Esophagus squamous epithelium (tissue), 5 donors: ENCODE measurements at regions not wholly inside any gene's neighbourhood (a gene's known extent, or its start where the extent isn't known, plus 50 kb on each side); places are given as distances from the start of the nearest gene placed in this dataset.

Experiments
- DNase-seq: peaks from one replicate; lab custom pipeline; 2025; lab: John Stamatoyannopoulos, UW
- H3K27ac ChIP-seq, 4 donors: fragments of 200-600 bp; sonication (generic); one replicate each; pipeline ENCODE4 v1.5.1; 2016 to 2019; ENCODE audit warnings: mild to moderate bottlenecking in 1 of 4
- H3K27me3 ChIP-seq, 4 donors: fragments of 200-600 bp; sonication (generic); 1 replicate in 3 of 4; 2 replicates in 1 of 4; pipeline versions ENCODE4 v1.5.1 to v1.6.0; 2017 to 2021; ENCODE audit warnings: antibody characterized with exemption in 1 of 4
- H3K36me3 ChIP-seq, 3 donors: fragments of 200-600 bp; sonication (generic); one replicate each; pipeline ENCODE4 v1.5.1; 2016 to 2019
- H3K4me1 ChIP-seq, 3 donors: fragments of 200-600 bp; sonication (generic); one replicate each; pipeline ENCODE4 v1.5.1; 2017 to 2019
- H3K4me3 ChIP-seq, 4 donors: fragments of 200-600 bp; sonication (generic); 1 replicate in 3 of 4; 2 replicates in 1 of 4; pipeline ENCODE4 v1.5.1; 2016 to 2019; ENCODE audit warnings: mild to moderate bottlenecking in 2 of 4, moderate library complexity in 1 of 4
- H3K9me3 ChIP-seq, 3 donors: fragments of 200-600 bp; sonication (generic); one replicate each; pipeline ENCODE4 v1.5.1; 2016 to 2019
- CTCF ChIP-seq, 6 experiments: fragments of 450-650 bp in 4 of 6; fragments of 200-600 bp in 2 of 6; sonication (generic) in 2 of 6; IDR thresholded peaks; one replicate each; pipeline ENCODE4 v1.5.1; 2016 to 2019; ENCODE audit warnings: antibody characterized with exemption in 6 of 6, mild to moderate bottlenecking in 4 of 6, moderate library complexity in 4 of 6
- POLR2A ChIP-seq, 4 donors: fragments of 450-650 bp; IDR thresholded peaks; one replicate each; pipeline ENCODE4 v1.6.1; 2017; ENCODE audit warnings: antibody characterized with exemption in 4 of 4, mild to moderate bottlenecking in 4 of 4, moderate library complexity in 3 of 4
- WGBS, 2 donors: methylation state at CpG; one replicate each; pipeline ENCODE4 v1.1.5; 2018; 5-methylcytosine and 5-hydroxymethylcytosine counted together
- intact Hi-C: fragments of 100-400 bp; cut with DNase I; formaldehyde crosslinking; loops from one replicate; pipeline ENCODE4 v1.15.0; 2022
- donor health status: DM: yes; HTN: yes; CAD: no.

GRCh38 chr3:59460068-59460467 is 410.2 kb upstream of the CFAP20DC start:
- no peak for DNase-seq
- intact Hi-C loops = no loop called here
- Histone ChIP-seq H3K27ac (no peak overlapping the region), H3K4me3 (no peak overlapping the region), H3K27me3 (no peaks in the 10 kb centered on the region), H3K36me3 (no peaks in the 10 kb centered on the region), H3K9me3 (no peaks in the 10 kb centered on the region), H3K4me1 (no peaks in the 10 kb centered on the region)
- 86 to 87% methylated on average over 2 of the region's 2 CpGs for WGBS, 2 donors
- TF ChIP-seq CTCF (IDR thresholded peaks at IDR 0.05) = no peak
- no peak for TF ChIP-seq POLR2A (IDR thresholded peaks at IDR 0.05)

DNA sequence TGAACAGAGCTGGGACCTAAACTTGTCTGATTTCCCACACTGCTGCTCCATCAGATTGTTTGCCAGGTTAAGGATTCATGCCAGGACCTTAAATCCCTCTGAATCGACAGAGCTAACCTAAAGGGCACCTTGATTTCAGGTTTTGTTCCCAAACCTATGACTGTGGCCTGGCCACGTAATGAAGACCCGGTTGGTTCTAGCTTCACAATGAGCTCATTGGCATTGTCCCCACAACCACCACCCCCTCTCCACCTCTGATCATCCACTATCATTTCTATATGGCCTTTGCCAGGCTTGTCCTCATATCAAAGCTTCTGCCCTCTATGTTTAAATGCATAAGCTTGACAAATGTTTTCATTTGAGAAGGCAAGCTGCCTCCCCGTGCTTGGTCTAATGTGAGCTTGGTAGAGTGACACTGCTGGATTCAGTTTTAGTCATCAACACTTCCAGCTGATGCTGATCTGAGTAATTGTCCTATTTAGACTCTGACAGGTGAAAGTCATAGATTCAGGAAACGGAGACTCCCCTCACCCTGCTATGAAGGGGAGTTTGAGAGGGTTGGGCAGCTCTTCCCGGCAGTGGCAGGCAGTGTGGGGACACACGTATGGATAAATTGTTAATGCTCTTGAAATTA is 407.1 kb upstream of the CFAP20DC start:
- 63 to 70% methylated on average over 7 of the region's 7 CpGs for WGBS, 2 donors
- no peak for DNase-seq
- H3K4me3 ChIP-seq = no peak overlapping the region
- H3K4me1 ChIP-seq = peaks cover 0 to 4% (median under 1%) of the 10 kb centered on the region in 3 donors
- intact Hi-C loops = no loop called here
- H3K27me3 ChIP-seq = no peaks in the 10 kb centered on the region
- no peaks in the 10 kb centered on the region for H3K36me3 ChIP-seq
- H3K27ac ChIP-seq = no peak overlapping the region
- H3K9me3 ChIP-seq = no peaks in the 10 kb centered on the region
- TF ChIP-seq CTCF (IDR thresholded peaks at IDR 0.05) (no peak), POLR2A (IDR thresholded peaks at IDR 0.05) (no peak)

DNA sequence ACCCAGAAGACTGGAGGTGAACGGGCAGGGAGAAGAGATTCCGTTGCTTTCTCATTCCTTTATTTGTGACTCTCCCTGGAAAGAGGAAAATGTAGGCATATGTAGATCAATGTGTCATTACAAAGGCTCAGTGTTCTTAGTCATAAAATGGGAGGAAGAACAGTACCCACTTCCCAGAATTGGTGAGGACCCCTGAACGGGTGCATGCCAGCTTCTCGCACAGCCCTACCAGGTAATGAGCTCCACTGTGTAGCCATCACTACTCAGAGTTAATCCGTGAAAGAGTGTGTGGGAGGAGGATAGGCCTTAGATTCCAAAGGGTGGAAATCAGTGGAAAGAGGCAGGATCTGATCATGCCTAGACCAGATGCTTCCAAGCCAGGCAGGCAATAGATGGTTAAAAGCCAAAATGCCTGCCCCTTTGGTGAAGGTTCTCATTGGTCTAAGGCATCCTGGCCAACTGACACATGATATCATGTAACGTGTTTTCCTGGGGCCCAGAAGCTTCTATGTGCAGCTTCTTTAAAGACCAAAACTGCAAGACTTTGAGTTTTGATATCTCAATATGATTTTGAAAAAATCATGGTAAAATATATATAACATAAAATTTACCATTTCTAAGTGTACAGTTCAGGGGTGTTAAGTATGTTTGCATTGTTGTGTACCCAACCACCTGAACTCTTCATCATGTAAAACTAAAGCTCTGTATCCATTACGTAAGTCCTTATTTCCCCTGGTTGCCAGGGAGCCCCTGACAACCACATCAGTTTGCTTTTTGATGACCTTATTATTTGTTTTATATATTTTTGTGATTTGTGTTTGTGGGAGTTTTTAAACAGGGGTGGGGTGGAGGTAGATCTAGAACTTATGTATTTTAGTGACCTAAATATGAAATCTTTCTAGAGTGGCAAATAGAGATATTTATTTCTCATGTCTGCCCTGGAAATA is 402.2 kb upstream of the CFAP20DC start:
- Histone ChIP-seq H3K36me3 (no peaks in the 10 kb centered on the region), H3K4me1 (peaks cover 0 to 16% (median 12%) of the 10 kb centered on the region in 3 donors), H3K4me3 (no peak overlapping the region), H3K9me3 (no peaks in the 10 kb centered on the region), H3K27me3 (no peaks in the 10 kb centered on the region), H3K27ac (peak overlapping the region; percentile 23 to 65 (median 42))
- no peak for TF ChIP-seq POLR2A (IDR thresholded peaks at IDR 0.05)
- TF ChIP-seq CTCF (IDR thresholded peaks at IDR 0.05) = no peak
- 46 to 47% methylated on average over 7 of the region's 7 CpGs for WGBS, 2 donors
- intact Hi-C loops = no loop called here
- DNase-seq = no peak

- WGBS, 2 donors = 13 to 20% methylated on average over 6 of the region's 6 CpGs
- intact Hi-C loops = no loop called here
- Histone ChIP-seq H3K36me3 (no peaks in the 10 kb centered on the region), H3K9me3 (no peaks in the 10 kb centered on the region), H3K4me1 (peaks cover 0 to 16% (median 12%) of the 10 kb centered on the region in 3 donors), H3K27ac (peak overlapping the region; percentile 23 to 65 (median 42)), H3K4me3 (no peak overlapping the region), H3K27me3 (no peaks in the 10 kb centered on the region)
- no peak for DNase-seq
- TF ChIP-seq POLR2A (IDR thresholded peaks at IDR 0.05) = no peak
- TF ChIP-seq CTCF (IDR thresholded peaks at IDR 0.05) = peak in 1 of 6 experiments; percentile 4
Measured at GRCh38 chr3:59450946-59451763, 401.3 kb upstream of the CFAP20DC start.
